WTC11 (cell line): ENCODE measurements at regions not wholly inside any gene's neighbourhood (a gene's known extent, or its start where the extent isn't known, plus 50 kb on each side); places are given as distances from the start of the nearest gene placed in this dataset.

Experiments
- ATAC-seq: fragments of 200-7000 bp; cut with Tn5 transposase; 2 replicates; pipeline ENCODE4 v1.10.0; 2021; ENCODE audit warnings: mild to moderate bottlenecking, moderate library complexity
- CTCF ChIA-PET: fragments of 300-600 bp; sonication (Branson Sonifier 250); formaldehyde crosslinking; loops from one replicate; lab custom pipeline; 2021; ENCODE audit warnings: antibody characterized with exemption; lab: Charles Lee
- POLR2A ChIA-PET: fragments of 350-600 bp; sonication (Branson Sonifier 250); formaldehyde crosslinking; loops from one replicate; lab custom pipeline; 2021; ENCODE audit warnings: antibody characterized with exemption; lab: Charles Lee
- DNase-seq: peaks from one replicate; pipeline ENCODE4 v3.0.0; 2021; ENCODE audit warnings: low spot score
- H3K27ac Mint-ChIP-seq: 2 replicates; pipeline ENCODE4 v1.8.0; 2021; ENCODE audit warnings: mixed read lengths
- H3K27me3 Mint-ChIP-seq: 2 replicates; pipeline ENCODE4 v1.8.0; 2021; ENCODE audit warnings: low read depth, mild to moderate bottlenecking, moderate library complexity, mixed read lengths
- H3K36me3 Mint-ChIP-seq: 2 replicates; pipeline ENCODE4 v1.8.0; 2021; ENCODE audit warnings: mixed read lengths
- H3K4me1 Mint-ChIP-seq: 2 replicates; pipeline ENCODE4 v1.8.0; 2022; ENCODE audit warnings: mixed read lengths
- H3K4me3 Mint-ChIP-seq: 2 replicates; pipeline ENCODE4 v1.8.0; 2021; ENCODE audit warnings: mild to moderate bottlenecking, moderate library complexity, mixed read lengths
- H3K9me3 Mint-ChIP-seq: 2 replicates; pipeline ENCODE4 v1.8.0; 2021; ENCODE audit warnings: mixed read lengths
- ATF1 ChIP-seq: sonication (generic); formaldehyde crosslinking; IDR thresholded peaks from 2 replicates; pipeline ENCODE4 v1.8.1; 2023; ENCODE audit warnings: mild to moderate bottlenecking, moderate library complexity, missing genetic modification reagents
- ELF4 ChIP-seq: sonication (generic); formaldehyde crosslinking; IDR thresholded peaks from 2 replicates; pipeline ENCODE4 v1.8.1; 2022; ENCODE audit warnings: low read depth, mild to moderate bottlenecking, moderate library complexity, missing genetic modification reagents
- EMX1 ChIP-seq: fragments of 250-450 bp; sonication (Bioruptor Pico); IDR thresholded peaks from 2 replicates; pipeline ENCODE4 v1.8.0; 2021; ENCODE audit warnings: mild to moderate bottlenecking
- FOXP4 ChIP-seq: sonication (generic); formaldehyde crosslinking; IDR thresholded peaks from 2 replicates; pipeline ENCODE4 v1.8.0; 2022; ENCODE audit warnings: mild to moderate bottlenecking, missing genetic modification reagents
- GTF2I ChIP-seq: fragments of 250-450 bp; sonication (Bioruptor Pico); conservative IDR thresholded peaks from 2 replicates; pipeline ENCODE4 v1.4.0; 2021; ENCODE audit warnings: mild to moderate bottlenecking
- JUN ChIP-seq: sonication (generic); formaldehyde crosslinking; IDR thresholded peaks from 2 replicates; pipeline ENCODE4 v1.8.0; 2023; ENCODE audit warnings: mild to moderate bottlenecking, missing genetic modification reagents
- SP1 ChIP-seq: sonication (generic); formaldehyde crosslinking; conservative IDR thresholded peaks from 2 replicates; pipeline ENCODE4 v1.8.1; 2022; ENCODE audit warnings: missing genetic modification reagents
- TEAD4 ChIP-seq: sonication (generic); formaldehyde crosslinking; IDR thresholded peaks from 2 replicates; pipeline ENCODE4 v1.8.0; 2022; ENCODE audit warnings: mild to moderate bottlenecking, missing genetic modification reagents
- TP53 ChIP-seq: sonication (generic); formaldehyde crosslinking; IDR thresholded peaks from 2 replicates; pipeline ENCODE4 v1.8.1; 2023; ENCODE audit warnings: mild to moderate bottlenecking, missing genetic modification reagents
- ZNF138 ChIP-seq: sonication (generic); formaldehyde crosslinking; conservative IDR thresholded peaks from 2 replicates; pipeline ENCODE4 v1.8.1; 2022; ENCODE audit warnings: mild to moderate bottlenecking, moderate library complexity, missing genetic modification reagents
- ZNF232 ChIP-seq: sonication (generic); formaldehyde crosslinking; IDR thresholded peaks from 2 replicates; pipeline ENCODE4 v1.8.0; 2022; ENCODE audit warnings: mild to moderate bottlenecking, missing genetic modification reagents
- ZNF416 ChIP-seq: fragments of 250-450 bp; sonication (Bioruptor Pico); IDR thresholded peaks from 2 replicates; pipeline ENCODE4 v1.9.0; 2021; ENCODE audit warnings: mild to moderate bottlenecking, inconsistent platforms
- ZNF532 ChIP-seq: fragments of 250-450 bp; sonication (Bioruptor Pico); IDR thresholded peaks from 2 replicates; pipeline ENCODE4 v1.9.0; 2021; ENCODE audit warnings: mild to moderate bottlenecking, borderline replicate concordance
- ZNF671 ChIP-seq: fragments of 250-450 bp; sonication (Bioruptor Pico); IDR thresholded peaks from 2 replicates; pipeline ENCODE4 v1.8.0; 2021; ENCODE audit warnings: mild to moderate bottlenecking
- TF ChIP-seq, protein P1 (sequence below): sonication (generic); formaldehyde crosslinking; IDR thresholded peaks from 2 replicates; pipeline ENCODE4 v1.8.0; 2022; ENCODE audit warnings: mild to moderate bottlenecking, missing genetic modification reagents
- TF ChIP-seq, protein P2 (sequence below): sonication (generic); formaldehyde crosslinking; IDR thresholded peaks from 2 replicates; pipeline ENCODE4 v1.8.0; 2022; ENCODE audit warnings: mild to moderate bottlenecking, missing genetic modification reagents
- TF ChIP-seq, protein P3 (sequence below): fragments of 250-450 bp; sonication (Bioruptor Pico); IDR thresholded peaks from 2 replicates; pipeline ENCODE4 v2.1.2; 2022; ENCODE audit warnings: mild to moderate bottlenecking, moderate library complexity
- TF ChIP-seq, protein P4 (sequence below): sonication (generic); formaldehyde crosslinking; IDR thresholded peaks from 2 replicates; pipeline ENCODE4 v1.8.1; 2023; ENCODE audit warnings: mild to moderate bottlenecking, missing genetic modification reagents

DNA sequence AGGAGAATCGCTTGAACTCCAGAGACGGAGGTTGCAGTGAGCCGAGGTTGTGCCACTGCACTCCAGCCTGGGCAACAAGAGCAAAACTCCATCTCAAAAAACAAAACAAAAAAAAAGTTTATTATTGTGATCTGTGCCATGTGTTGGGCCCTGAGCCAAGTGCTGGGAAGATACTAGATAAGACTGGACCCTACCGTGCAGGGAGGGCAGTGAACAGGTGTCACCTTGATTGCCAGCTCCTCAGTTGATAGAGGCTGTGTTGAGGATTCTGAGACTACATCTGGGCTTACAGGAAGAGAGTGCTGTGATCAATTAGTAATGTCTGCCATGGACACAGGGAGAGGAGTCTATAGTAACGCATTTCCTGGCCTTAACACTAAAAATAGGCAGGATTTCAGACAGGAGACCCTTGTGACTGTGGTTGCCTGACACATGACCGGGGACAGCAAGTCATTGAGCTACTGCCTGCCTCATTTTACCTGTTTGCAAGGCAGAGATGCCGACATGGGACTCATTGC lies 201.5 kb downstream of the C9orf50 start (continued):
- no peak for TF ChIP-seq TEAD4 (CRISPR knock-in tag)
- TF ChIP-seq ATF1 = no peak
- TF ChIP-seq ZNF671 (CRISPR knock-in tag) = no peak
- TF ChIP-seq, all 79 proteins: peak for 0

DNA sequence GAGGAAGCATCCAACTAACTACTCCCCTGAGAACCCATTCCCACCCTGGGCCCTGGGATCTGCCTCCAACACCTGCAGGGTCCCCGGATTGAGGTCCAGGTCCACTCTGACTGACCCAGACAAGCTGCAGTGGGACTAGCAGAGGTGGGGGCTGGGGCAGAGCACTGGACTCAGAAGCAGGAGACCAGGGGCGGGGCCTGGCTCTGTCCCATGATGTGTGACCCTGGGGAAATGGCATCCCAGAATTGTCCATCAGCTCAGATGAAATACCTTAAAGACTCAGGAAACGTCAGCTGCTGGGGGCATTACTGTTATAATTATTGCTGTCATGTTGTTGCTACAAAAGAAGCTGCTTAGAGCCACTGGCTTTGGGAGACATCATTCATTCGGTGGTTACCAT lies 202.4 kb downstream of the C9orf50 start:
- POLR2A ChIA-PET = no interaction called here
- Mint-ChIP-seq H3K27ac (no peak overlapping the region), H3K4me1 (peaks cover 24% of the 10 kb centered on the region), H3K9me3 (no peaks in the 10 kb centered on the region), H3K27me3 (no peaks in the 10 kb centered on the region; the same call in 1 of the 2 replicates), H3K36me3 (no peaks in the 10 kb centered on the region), H3K4me3 (no peak overlapping the region)
- TF ChIP-seq SP1 (CRISPR knock-in tag) (no peak), ZNF138 (CRISPR knock-in tag) (no peak), ZNF532 (CRISPR knock-in tag) (no peak), ZNF416 (CRISPR knock-in tag) (no peak), JUN (CRISPR knock-in tag) (no peak), FOXP4 (CRISPR knock-in tag) (no peak), TP53 (no peak), EMX1 (CRISPR knock-in tag) (no peak), GTF2I (CRISPR knock-in tag) (no peak), ZNF232 (CRISPR knock-in tag) (no peak), ELF4 (CRISPR knock-in tag) (no peak)
- TF ChIP-seq, protein P1, sequence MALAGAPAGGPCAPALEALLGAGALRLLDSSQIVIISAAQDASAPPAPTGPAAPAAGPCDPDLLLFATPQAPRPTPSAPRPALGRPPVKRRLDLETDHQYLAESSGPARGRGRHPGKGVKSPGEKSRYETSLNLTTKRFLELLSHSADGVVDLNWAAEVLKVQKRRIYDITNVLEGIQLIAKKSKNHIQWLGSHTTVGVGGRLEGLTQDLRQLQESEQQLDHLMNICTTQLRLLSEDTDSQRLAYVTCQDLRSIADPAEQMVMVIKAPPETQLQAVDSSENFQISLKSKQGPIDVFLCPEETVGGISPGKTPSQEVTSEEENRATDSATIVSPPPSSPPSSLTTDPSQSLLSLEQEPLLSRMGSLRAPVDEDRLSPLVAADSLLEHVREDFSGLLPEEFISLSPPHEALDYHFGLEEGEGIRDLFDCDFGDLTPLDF (CRISPR knock-in tag) = no peak
- TF ChIP-seq, protein P2, sequence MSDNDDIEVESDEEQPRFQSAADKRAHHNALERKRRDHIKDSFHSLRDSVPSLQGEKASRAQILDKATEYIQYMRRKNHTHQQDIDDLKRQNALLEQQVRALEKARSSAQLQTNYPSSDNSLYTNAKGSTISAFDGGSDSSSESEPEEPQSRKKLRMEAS = no peak
- TF ChIP-seq, protein P3, sequence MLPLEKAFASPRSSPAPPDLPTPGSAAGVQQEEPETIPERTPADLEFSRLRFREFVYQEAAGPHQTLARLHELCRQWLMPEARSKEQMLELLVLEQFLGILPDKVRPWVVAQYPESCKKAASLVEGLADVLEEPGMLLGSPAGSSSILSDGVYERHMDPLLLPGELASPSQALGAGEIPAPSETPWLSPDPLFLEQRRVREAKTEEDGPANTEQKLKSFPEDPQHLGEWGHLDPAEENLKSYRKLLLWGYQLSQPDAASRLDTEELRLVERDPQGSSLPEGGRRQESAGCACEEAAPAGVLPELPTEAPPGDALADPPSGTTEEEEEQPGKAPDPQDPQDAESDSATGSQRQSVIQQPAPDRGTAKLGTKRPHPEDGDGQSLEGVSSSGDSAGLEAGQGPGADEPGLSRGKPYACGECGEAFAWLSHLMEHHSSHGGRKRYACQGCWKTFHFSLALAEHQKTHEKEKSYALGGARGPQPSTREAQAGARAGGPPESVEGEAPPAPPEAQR (CRISPR knock-in tag) = no peak
- TF ChIP-seq, protein P4, sequence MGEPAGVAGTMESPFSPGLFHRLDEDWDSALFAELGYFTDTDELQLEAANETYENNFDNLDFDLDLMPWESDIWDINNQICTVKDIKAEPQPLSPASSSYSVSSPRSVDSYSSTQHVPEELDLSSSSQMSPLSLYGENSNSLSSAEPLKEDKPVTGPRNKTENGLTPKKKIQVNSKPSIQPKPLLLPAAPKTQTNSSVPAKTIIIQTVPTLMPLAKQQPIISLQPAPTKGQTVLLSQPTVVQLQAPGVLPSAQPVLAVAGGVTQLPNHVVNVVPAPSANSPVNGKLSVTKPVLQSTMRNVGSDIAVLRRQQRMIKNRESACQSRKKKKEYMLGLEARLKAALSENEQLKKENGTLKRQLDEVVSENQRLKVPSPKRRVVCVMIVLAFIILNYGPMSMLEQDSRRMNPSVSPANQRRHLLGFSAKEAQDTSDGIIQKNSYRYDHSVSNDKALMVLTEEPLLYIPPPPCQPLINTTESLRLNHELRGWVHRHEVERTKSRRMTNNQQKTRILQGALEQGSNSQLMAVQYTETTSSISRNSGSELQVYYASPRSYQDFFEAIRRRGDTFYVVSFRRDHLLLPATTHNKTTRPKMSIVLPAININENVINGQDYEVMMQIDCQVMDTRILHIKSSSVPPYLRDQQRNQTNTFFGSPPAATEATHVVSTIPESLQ (CRISPR knock-in tag) = no peak
- ATAC-seq (no peak), DNase-seq (no peak)
- CTCF ChIA-PET = no interaction called here
